ENCODE measurements at regions not wholly inside any gene's neighbourhood (a gene's known extent, or its start where the extent isn't known, plus 50 kb on each side); places are given as distances from the start of the nearest gene placed in this dataset.

- no peak for TF ChIP-seq CTCF (conservative IDR thresholded peaks at IDR 0.05; ENCODE audit: low read depth, low read length)
- no peak for TF ChIP-seq EZH2 (IDR thresholded peaks at IDR 0.05; ENCODE audit: low read length, unreplicated experiment)
Measured at GRCh38 chr2:221624475-221624874, 52.4 kb upstream of the EPHA4 start.
